ENCODE measurements at regions not wholly inside any gene's neighbourhood (a gene's known extent, or its start where the extent isn't known, plus 50 kb on each side); places are given as distances from the start of the nearest gene placed in this dataset.

- DNase-seq (ENCODE audit: low spot score): no peak
Measured at GRCh38 chr13:30126903-30127428, 180.4 kb downstream of the KATNAL1 start.

GRCh38 chr13:30125422-30126073 lies 181.8 kb downstream of the KATNAL1 start:
- DNase-seq (ENCODE audit: low spot score): peak; percentile 84

GRCh38 chr13:30124131-30124768 lies 183.1 kb downstream of the KATNAL1 start:
- DNase-seq (ENCODE audit: low spot score): no peak

- no peak for DNase-seq (ENCODE audit: low spot score)
Measured at GRCh38 chr13:30123575-30123974, 183.8 kb downstream of the KATNAL1 start.

- no peak for DNase-seq (ENCODE audit: low spot score)
Measured at GRCh38 chr13:30121666-30122065, 185.7 kb downstream of the KATNAL1 start.

DNA sequence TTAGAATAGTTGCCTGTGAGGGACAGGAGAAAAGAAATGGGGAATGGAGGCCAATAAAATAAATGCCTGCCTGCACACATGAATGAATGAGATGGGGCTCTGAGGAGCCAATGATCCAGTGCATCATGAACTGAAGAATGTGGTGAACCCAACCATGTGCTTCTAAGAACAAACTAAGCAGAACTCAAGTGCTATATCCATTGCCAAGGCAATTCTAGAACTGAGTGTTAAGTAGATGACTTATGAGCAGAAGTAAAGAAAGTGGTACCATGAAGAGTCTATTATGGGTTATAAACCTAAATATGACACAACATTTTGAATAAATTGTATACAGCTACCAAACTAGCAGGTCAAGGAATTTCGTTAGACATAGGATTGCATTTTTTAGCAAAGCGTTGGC lies 186.1 kb downstream of the KATNAL1 start:
- DNase-seq (ENCODE audit: low spot score): no peak

DNA sequence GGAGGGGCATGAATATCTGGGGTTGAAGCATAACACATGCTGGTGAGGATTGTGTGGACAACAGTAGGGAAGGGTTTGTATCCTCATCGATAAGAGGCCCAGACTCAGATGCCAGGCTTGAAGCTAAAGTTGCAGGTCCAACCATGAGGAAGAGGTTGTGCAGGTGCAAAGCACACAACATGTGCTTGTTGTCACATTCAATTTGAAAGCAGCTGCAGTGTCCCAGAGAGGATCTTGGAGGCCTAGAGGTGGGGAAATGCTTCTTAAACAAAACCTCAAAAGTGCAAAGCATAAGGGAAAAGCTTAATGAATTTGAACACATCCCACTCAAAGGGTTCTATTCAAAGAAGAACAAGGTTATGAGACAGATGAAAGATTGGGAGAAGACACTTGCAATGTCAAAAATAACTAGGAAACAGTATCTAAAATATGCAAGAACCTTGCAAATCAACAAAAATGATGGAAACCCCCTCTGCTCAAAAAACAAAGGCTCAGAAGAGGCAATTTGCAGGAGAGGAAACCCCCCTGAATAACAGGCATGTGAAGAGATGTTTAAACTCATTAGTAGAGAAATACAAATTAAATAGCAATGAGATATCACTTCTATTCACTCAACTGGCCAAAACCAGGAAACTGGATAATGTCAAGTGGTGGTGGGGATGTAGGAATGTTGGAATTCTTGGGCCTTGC lies 187.1 kb downstream of the KATNAL1 start:
- DNase-seq (ENCODE audit: low spot score): no peak

- DNase-seq (ENCODE audit: low spot score): peak; percentile 62
Measured at GRCh38 chr13:30119476-30119875, 187.9 kb downstream of the KATNAL1 start.

DNA sequence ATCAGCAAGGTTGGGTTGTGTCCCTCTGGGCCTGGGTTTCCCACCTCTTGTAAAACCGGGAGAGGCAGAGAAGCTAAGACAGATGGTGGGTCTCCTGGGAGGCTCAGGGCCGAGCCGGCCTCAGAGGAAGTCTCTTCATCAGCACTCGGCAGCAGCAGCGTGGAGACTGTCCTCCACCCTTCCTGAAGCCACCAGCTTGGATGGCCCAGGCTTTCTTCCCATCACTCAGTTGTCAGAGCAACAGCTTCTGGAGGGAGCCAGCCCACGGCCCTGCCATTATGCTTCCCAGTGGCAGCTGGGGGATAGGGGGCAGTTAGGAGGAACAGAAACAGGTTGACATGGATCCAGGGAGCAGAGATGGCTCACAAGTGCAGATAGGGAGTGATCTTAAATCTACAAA lies 191.0 kb downstream of the KATNAL1 start:
- no peak for DNase-seq (ENCODE audit: low spot score)

DNA sequence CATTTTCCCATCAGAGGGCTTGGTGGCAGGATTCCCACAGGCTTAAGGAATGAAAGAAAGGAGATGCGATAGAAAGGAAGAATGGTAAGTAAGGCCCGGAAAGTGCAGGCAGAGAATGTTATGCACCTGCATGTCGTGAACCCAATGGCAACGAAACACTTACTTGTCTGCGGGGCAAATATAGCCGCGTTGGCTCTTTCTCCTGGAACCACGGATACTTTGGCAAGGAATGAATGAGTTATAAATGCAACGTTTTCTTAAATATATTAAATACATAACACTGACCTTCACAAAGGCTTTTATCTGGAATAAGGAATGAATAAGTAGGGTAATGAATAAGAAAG lies 192.1 kb downstream of the KATNAL1 start:
- no peak for DNase-seq (ENCODE audit: low spot score)

GRCh38 chr13:30114571-30115256 lies 192.6 kb downstream of the KATNAL1 start:
- peak; percentile 51 for DNase-seq (ENCODE audit: low spot score)

- DNase-seq (ENCODE audit: low spot score): no peak
Measured at GRCh38 chr13:30113983-30114570, 193.3 kb downstream of the KATNAL1 start.

DNA sequence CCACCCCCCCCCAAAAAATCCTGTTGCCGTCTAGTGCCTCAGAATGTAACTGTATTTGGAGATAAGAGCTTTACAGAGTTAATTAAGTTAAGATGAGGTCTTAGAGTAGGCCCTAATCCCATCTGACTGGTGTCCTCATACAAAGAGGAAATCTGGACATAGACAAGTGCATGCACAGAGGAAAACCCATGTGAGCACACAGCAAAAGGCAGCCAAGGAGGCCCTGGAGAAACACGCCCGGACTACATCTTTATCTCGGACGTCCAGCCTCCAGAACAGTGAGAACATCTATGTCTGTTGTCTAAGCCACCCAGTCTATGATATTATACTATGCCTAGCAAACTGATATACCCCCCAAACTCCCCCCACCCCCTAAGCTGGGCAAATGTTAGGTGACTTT lies 193.8 kb downstream of the KATNAL1 start:
- no peak for DNase-seq (ENCODE audit: low spot score)

DNA sequence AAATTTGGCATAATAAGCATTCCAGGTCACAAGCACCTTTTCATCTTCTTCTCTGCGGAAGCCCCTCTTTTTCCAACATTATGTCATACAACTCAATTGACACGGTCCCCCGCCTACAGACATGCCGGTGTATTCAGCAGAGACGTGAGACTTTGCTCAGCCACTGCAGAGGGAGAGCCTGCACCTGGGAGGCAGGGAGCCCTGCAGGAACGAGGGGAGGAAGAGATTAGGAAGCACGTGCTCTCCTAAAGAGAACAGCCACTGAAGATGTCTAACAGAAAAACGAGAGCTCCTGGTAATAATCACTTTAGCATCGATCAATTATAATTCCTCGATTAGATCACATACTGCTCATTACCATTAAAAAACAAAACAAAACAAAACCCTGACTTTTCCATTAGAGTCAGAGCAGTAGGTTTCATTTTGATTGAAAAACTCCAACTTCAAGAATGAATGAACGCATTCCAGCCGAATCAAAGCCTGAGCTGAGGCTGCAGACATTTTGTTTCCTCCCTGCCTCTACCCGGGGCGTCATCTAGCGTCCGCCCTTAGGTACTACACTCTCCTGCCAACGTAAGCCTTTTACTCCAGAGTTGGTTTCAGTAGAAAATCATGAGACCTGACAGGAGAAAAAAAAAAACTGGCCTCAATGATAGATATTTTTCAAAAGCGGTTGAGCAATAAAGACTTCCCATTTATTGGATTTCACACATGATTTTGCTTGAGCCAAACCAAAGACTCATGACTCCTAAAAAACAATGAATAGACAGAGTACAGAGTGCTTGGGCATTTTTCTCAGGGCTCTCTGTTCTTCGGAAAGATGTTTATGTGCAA lies 194.5 kb downstream of the KATNAL1 start:
- peak; percentile 64 for DNase-seq (ENCODE audit: low spot score)

DNA sequence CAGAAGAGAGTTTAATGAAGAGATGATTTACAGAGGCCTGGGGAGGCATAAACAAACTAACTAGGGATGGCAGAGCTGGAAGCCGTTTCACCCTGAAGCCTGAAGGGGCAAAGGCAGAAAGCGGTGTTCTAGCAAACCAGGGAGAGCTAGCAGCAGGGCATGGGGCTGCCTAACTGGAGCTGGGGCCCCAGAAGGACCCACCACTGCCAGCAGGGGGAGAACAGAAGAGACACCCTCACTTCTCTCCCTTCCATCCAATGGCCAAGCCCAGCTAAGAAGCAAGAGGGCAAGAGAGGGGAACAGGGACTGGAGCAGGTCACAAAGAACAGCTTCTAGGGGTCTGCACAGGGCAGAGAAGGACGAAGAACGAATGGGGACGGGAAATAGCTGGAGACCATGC lies 195.5 kb downstream of the KATNAL1 start:
- no peak for DNase-seq (ENCODE audit: low spot score)

DNA sequence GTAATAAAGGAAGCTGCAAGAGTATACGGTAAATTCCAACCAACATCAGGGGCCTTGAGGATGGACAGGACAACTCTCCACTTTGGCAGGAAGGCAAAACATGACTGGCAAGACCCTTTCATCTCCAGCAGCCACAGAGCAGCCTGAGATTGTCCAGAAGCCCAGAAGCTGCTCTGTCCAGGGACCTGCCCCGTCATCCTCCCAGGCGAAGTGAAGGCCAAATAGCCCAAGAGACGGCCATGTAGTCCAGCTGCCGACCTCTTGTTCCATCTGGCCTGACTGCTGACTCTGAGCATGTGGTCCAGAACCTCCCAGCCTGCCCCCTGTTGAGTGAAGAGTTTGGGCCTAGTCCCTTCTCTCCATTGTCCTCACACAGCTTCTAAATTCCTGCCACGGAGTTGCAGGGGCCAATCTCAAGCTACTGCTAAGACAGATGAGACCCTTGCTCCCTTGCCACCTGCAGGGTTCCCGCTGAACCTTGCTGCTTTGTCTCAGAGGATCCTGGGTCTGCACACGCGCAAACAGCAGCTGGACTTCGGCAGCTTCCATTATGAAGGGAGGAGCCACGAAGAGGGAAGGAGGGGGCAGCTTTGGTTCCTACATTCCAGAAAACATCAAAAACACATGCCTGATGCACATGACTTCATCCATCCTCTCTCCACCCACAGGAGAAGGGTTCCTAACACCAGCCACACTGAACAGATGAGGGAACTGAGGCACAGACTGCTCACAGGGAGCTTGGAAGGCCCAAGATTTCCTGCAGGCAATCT lies 196.9 kb downstream of the KATNAL1 start:
- DNase-seq (ENCODE audit: low spot score): no peak

DNA sequence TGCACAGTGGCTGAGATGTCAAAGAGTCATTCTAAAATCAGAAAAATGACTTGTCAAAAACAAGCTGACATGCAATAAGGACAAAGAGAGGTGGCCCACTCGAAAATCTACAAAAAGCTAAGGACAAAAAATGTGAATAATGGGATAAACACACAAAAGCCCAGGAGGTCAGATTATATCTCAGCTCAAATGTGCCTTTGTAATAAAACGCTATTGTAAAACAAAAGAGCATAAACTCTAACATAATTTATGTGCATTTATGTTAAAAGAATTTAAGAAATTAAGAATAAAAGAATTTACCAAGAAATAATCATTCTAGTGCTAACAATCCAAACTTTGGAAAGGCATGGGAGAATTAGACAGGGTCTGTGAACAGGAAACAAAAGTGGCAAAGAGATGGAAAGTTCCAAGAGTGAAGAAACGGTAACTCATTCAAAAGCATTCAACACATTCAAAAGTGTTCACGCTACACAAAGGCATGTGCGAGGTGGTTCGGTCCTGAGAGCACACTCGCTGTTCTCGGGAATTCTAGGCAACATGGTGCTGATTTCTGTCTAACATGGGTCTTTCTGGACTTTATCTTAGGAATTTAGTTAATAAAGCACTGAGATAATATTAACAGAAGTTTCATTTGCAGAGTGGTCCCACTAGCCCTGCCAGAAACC lies 197.7 kb downstream of the KATNAL1 start:
- DNase-seq (ENCODE audit: low spot score): no peak

DNA sequence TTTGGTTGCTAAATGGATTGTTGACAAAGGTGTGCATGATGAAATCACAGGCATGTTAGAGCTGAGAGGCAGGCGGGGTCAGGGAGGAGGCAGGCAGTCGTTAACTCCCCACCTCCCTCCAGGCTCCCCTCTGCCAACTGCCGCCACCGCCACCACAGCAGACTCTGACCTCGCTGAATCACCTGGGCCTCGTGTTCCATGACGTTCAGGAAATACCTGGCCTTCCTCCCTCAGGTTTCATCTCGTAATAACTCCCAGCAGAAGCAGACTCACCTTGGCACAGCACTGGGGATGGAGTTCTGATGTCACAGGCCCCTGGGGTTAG lies 198.5 kb downstream of the KATNAL1 start:
- no peak for DNase-seq (ENCODE audit: low spot score)

- no peak for DNase-seq (ENCODE audit: low spot score)
Measured at GRCh38 chr13:30108216-30108912, 199.0 kb downstream of the KATNAL1 start.

All from H4 (cell line).